NCI-H748 treated with DMSO at 0.1 percent for 48 hours (cell line): ENCODE measurements at regions not wholly inside any gene's neighbourhood (a gene's known extent, or its start where the extent isn't known, plus 50 kb on each side); places are given as distances from the start of the nearest gene placed in this dataset.
"Not testable (repeated sequence)": the region's sequence is repeated elsewhere in the genome, so short reads cannot be mapped to it uniquely, and the experiment has no call there.

ENCODE experiments used
- DNase-seq: peaks from one replicate; lab custom pipeline; 2025; lab: John Stamatoyannopoulos, UW

DNA sequence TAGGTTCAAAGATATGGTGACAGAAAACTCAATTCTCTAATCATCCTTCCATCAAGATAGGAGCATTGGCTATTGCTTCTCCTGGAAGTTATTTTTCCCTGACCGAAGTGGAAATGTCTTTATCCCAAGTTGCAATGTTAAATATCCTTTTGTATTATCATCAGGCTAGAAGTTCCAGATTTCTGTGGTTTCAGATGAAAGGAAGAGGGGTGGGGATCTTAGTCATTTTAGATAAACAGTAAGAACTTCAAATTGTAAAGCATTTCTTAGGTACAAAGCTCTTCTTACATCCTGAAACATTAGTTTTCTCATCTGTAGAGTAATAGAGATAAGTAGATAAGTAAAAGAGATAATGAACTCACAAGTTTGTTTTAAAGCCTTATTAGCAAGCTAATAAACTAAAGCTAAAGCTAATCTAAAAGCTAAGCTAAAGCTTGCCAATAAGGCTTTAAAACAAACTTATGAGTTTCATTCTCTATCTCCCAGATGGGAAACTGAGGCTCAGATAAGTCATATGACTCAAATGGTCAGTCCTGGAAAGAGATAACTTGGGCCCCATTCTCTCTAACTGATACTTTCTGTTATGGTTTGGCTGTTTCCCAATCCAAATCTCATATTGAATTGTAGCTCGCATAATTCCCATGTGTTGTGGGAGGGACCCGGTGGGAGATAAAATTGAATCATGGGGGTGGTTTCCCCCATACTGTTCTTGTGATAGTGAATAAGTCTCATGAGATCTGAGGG is 99.2 kb upstream of the KCNK2 start:
- DNase-seq = no peak

DNA sequence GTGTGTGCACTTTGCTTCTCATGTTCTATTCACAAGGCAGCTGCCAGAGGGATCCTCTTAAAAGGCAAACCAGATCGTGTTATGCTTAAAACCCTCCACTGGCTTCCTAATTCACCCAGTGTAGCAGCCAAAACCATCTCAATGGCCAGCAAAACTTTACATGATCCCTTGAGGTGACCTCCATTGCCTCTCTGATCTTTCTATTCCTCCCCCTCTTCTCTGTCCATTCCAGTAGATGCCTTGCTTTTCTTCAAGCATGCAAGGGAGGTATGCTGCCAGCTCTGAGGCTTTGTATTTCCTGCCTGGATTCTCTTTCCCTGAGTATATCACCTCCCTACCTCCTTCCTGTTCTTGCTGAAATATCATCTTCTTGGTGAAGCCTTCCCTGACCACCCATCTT is 93.2 kb upstream of the KCNK2 start:
- DNase-seq = no peak

DNA sequence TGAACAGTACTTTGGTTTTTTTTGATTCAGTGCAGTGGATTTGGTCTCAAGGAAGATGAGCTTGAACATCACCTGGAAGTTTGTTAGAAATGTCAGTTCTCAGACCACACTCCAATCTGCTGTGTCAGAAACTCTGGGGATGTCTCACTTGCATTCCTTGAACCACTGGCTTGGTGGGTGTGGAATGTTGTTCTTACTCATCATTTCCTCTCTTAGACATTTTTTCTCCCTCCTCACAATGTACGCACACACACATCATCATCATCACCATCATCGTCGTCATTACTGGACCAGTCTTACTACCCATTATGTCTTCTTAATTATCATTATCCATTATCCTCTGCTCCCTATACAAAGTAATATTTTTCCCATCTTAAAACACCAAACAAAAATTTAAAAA is 91.9 kb upstream of the KCNK2 start:
- DNase-seq = no peak

DNA sequence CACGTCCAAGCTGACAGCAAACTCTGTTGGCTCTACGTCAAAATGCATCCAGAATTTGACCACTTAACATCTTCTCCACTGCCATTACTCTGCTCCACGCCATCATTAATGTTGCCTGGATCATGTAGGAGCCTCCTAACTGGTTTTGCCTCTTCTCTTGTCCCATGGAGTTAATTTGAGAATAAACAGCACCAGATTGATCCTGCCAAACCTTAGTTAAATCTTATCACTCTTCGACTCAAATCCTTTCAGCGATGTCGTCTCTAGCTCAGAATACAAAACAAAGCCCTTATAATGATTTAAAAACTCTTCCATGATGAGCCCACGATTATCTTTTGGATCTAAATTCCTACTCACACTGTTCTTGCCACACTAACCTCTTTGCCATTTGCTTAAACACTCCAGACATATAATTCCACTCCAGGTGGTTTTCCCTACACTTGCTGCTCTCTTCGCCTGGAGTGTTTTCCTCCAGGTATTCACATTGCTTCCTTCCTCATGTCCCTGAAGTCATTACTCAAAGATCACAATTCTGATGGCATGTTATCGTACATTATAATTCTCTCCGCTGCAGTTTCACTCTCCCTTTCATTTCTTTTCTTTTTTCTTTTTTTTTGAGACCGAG is 90.7 kb upstream of the KCNK2 start:
- no peak for DNase-seq

DNA sequence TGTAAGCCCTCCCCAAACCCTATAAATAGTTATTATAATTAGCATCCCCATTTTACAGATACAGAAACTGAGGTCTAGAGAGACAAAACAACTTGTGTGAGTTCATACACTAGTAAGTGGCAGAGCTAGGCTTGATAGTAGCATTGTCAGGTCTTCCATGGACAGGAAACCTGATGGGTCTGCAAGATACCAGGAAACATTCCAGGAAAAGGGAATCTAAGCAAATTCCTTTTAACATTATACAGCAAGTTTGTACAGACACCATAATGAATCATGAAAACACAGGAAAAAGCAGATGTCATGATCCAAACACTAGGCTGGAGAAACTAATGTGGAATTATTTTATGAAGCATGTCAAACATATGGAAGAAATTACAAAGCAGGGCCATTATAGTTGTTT is 89.1 kb upstream of the KCNK2 start:
- no peak for DNase-seq

DNA sequence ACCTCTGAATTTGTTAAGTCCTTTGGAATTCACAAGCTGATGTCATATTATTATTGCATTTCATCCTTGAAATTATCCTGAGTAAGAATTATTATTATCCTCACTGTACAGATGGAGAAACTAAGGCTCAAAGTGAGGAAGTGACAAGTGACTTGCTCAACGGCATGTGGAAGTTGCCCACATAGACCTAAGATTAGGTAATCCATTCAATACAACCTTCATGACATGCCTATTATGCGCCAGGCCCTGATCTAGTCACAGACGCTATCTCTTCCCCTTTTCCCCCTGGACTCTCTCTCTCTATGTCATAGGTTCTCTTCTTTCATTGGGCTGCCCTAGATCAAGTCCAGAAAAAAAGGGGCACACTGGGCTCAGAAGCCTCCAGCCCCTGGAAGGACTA is 84.9 kb upstream of the KCNK2 start:
- no peak for DNase-seq

DNA sequence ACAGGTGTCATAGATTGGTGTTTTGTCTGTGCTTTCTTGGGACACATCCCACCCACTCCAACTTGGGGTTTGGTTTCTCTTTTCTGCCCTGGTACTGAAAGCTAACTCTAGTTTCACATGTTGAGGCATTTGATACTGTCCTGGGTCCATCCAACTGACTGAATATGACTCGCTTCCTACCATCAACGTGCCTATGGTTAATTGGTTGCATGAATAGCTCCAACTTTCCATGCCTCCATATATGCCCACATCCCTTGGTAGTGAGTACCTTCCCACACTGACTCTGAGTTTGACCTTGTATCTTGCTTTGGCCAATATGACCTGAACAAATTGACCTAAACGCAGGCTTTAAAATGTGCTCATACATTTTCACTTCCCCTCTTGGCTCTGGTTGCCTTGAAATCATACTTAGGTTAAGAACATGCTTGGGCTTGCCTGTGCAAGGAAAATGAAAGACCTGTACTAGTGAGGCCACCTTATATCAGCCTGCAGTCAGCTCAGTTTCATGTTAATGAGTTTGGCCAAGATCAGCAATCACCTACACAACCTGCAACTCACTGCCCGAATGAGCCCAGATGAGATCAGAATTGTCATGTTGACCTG is 81.0 kb upstream of the KCNK2 start:
- DNase-seq = no peak

DNA sequence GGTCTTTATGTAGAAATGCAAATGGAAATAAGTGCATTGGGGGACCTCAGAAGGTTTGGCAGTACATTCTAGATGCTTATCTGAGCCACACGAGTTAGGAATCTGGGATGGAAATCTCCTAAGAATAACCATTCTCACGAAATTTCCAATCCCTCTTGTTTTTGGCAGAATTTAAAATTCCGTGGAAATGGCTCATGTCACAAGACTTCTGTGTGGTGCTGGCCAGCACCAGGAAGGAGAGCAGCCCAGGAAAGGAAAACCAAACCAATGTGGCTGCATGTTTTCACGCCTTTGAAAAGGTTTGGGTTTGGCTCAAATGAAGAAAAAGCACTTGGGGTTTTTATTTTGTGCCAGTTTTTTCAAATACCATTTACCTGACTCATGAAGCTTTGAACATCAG is 80.1 kb upstream of the KCNK2 start:
- no peak for DNase-seq

DNA sequence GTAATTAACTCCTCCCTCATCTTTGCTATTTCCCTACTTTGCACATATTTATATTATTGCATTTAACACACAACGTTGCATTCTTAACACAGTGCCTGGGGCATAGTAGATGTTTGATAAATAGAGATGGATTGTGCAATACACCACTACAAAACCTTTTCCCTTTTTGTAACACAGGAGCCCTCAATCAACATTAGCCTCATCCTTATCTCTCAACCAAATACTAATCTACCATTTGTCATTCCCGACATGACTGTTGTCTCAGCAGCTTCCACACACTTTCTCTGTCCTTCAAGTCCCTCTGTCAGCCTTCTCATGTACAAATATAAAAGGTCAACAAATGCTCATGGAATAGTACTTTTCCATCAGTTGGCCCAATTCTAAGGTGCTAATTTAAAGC is 78.9 kb upstream of the KCNK2 start:
- DNase-seq = no peak

DNA sequence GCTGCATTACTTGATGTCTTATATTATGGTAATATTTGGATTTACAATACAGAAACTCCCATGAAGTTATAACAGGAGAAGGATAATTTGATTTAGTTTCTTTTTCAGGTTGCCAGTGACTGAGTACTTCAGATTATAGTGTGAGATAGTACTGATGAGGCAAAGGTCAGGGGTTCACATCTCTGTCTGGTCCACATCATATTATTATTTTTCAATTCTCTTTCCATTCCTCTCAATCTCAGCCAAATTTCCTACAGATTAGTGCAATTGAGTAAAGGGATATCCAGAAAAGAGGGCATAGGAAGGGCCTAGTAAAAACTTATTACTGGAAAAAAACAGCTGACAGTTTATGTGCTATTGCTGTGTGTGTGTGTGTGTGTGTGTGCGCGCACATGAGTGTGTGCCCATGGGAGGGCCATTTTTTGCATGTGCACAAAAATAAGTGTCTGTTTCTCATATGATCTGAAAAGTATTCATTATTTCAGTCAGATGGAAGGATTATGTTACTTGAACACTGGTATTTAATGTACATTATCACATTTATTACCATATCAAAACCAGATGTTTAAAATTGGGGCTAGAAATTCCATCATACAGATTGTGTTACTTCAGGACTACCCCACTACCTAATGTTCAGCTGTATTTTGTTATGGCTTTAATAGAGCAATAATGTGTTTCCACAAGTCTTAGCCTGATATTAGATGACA is 78.3 kb upstream of the KCNK2 start:
- no peak for DNase-seq

DNA sequence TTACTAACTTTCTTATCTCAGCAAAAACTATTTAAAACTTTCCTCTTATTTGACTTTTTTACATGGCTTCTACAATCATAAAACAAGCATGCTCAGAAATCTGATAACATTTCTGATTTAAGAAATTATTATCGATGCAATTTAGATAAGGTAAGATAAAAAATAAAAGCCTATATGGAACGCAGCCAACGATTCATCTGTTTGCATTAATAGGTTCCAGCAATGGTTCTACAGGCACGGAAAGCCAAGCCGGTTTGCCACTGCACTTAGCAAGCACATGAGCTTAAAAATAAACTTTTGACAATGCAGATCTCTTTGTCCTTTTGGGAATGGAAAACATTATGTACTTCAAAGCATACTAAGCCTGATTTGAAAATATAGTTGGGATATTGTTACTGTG is 77.5 kb upstream of the KCNK2 start:
- DNase-seq = no peak

DNA sequence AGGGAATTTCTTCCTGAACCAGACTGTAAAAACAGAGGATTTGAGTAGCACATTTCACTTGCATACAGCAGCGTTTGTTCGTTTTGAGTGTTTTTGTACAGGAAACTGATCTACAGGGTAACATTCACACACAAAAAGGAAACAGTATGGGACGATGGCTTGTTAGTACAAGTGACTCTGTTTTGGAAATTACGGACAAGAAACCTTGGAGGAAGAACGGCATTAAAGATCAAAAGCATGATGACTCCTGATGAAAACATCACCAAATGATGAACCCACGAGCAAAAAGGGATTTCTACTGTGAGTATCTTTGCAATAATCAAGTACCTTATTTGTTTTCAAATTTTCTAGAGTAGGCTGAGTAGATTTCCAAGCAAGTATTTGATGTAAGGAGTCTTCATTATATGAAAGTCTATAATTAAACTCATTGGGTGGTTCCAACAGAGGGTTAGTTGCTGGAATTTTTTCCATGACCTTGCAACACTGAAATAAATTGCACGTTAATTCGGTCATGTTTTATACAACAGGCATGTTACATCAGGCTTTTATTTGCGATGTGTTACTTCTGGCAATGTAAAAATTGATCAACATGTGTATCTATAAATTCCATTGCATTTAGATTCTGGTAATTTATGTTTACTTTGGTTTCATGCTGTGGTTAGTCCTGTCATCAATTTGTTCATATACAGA is 76.7 kb upstream of the KCNK2 start:
- DNase-seq = no peak

DNA sequence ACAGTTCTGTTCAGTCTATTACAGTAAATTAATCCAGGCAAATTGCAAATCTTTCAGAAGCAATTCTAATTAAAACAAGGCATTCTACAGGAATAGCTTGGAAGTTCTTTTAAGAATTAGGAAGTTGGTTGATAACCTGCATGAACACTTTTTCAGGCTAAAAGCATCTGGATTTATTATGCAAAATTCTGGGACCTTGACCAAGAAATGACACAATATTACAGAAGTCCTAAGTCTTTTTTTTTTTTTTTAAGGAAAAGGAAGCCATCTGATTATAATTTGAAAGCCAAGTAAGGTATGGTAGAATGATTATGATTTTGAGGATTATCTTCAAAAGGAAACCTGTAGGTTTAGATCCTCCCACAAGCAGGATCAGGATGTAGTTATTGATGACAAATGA is 74.7 kb upstream of the KCNK2 start:
- no peak for DNase-seq

DNA sequence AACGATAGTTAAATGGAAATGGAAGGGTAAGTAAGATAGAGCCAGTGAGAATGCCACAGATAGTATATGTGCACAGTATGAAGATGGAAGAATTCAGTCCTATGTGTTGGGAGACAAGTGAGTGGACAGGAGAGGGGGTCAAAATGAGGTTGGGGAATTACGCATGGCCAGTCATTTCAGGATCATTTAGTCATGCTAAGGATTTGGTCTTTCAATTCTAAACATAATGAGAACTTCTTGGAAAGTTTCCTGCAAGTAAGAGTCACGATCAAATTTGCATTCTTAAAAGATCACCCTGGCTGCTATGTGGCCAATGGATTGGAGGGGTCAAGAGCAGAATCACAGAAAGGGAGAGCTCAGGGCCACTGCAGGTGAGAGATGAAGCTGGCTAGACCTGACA is 64.0 kb upstream of the KCNK2 start:
- DNase-seq = no peak

DNA sequence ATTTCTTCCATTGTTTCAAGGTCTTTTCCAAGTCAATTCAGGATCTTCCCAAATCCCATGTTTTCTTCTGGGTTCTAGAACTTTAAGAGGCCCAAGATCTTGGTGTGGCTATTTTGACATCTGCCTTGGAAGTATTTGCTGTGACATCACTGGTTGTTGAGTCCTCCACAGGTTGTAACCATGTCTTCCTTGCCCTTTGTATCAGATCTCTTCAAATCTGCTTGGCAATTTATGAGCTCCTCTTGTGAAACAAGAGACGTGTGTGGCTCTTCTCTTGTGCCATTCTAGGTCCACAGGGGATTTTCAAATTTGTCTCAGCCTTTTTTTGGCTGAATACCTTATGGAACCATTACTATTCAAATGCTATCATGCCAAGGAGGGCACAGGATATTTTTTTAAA is 60.3 kb upstream of the KCNK2 start:
- DNase-seq = no peak

DNA sequence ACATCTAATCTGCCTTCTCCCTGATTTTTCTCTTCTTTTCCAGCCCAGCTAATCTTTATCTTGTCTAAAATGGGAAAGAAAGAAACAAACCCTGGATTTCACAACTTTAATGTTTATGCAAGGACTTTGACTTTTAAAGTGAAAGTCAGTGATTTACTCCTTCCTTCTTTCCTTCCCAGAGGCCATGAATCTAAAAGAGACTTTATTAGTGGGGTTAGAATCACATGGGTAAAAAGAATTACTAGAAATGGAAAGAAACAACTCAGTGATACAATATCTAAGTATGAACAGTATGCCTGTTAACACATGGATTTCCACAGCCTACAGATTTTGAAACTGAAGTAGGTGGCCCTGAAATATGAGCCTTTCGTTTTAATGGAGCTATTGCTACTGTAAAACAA is 59.8 kb upstream of the KCNK2 start:
- DNase-seq = no peak

DNA sequence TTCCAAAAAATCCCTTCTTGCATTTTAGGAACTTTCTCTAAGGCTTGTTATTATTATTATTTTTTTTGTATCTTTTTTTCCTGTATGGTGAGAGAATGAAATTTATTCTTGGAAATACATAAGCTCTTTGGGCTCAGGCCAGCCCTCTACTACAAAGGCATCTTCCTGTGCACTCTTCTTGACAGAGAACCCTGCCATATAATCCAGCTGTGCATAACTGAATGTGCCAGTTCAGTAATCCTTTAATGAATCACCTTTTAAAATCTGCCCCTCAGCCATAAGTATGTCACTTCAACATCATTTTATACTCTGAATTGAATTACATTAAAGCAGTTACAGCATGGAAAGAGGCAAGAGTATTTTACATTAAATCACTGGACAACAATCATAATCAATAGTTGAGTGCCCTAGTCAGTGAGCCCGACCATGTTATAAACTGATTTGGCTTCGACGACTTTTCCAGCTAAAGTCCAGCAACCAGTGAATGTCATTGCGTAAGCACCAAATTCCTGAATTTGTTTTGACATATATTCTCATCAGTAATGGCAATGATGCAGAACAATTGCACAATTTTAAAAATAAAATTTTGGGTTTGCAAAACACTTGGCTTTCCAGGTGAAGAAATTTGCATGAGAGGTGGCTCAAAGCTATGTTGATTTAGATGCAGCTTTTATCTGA is 59.2 kb upstream of the KCNK2 start:
- no peak for DNase-seq

DNA sequence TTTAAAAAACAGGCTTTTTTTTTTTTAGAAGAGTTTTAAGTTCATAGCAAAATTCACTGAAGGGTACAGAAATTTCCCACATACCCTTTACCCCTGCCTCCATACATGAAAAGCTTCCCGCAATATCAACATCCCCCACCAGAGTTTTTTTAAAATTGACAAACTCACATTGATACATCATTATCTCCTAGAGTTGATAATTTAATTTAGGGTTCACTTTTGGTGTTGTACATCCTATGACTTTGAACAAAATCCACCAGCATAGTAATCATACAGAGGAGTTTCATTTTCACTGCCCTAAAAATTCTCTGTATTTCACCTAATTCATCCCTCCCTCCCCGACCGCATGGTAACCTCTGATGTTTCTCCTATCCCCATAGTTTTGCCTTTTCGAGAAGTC is 53.6 kb upstream of the KCNK2 start:
- DNase-seq = no peak

DNA sequence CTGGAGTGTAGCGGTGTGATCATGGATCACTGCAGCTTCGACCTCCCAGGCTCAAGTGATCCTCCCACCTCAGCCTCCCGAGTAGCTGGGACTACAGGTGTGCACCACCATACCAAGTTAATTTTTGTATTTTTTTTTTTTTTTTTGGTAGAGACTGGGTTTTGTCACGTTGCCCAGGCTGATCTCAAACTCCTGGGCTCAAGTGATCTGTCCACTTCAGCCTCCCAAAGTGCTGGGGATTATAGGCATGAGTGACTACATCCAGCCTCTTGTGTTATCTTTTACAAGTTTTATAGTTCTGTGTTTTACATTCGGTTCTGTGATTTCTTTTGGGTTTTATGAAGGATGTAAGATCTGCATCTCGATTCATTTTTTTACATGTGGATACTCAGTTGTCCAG is 52.0 kb upstream of the KCNK2 start:
- DNase-seq = not testable (repeated sequence)

DNA sequence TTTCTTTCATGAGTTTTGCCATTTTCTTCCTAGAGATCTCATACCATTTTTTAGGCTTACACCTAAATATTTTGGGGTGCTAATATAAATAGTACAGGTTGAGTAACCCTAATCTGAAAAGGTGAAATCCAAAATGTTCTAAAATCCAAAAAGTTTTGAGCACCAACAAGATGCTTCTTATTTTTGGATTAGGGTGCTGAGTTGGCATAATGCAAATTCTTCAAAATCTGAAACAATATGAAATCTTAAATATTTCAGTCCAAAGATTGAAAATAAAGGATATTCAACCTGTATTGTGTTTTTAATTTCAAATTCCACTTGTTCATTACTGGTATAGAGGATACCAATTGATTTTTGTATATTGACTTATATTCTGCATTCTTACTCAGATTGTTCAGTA is 51.1 kb upstream of the KCNK2 start:
- DNase-seq = no peak
